ENCODE measurements at regions not wholly inside any gene's neighbourhood (a gene's known extent, or its start where the extent isn't known, plus 50 kb on each side); places are given as distances from the start of the nearest gene placed in this dataset.
A peak's percentile ranks its signal among the peaks of the same experiment; 100 is the strongest.
"Not testable (repeated sequence)": the region's sequence is repeated elsewhere in the genome, so short reads cannot be mapped to it uniquely, and the experiment has no call there.

- H3K27ac Mint-ChIP-seq, result no peak overlapping the region
- no peak overlapping the region for H3K4me3 Mint-ChIP-seq
- ATAC-seq (no peak), DNase-seq (no peak)
- no peaks in the 10 kb centered on the region for H3K36me3 Mint-ChIP-seq (ENCODE audit: low read depth)
- H3K9me3 Mint-ChIP-seq, result no peaks in the 10 kb centered on the region
- peaks cover 5% of the 10 kb centered on the region for H3K4me1 Mint-ChIP-seq
- no peaks in the 10 kb centered on the region for H3K27me3 Mint-ChIP-seq
Measured at GRCh38 chr22:22697377-22698117, 53.1 kb downstream of the GGTLC2 start.

- H3K4me3 Mint-ChIP-seq, result no peak overlapping the region
- no peak for ATAC-seq
Measured at GRCh38 chr22:22698263-22698750, 53.9 kb downstream of the GGTLC2 start.

GRCh38 chr22:22700631-22701030 lies 56.2 kb downstream of the GGTLC2 start:
- Mint-ChIP-seq H3K4me1 (peaks cover 3% of the 10 kb centered on the region), H3K9me3 (no peaks in the 10 kb centered on the region), H3K27ac (no peak overlapping the region), H3K27me3 (no peaks in the 10 kb centered on the region), H3K36me3 (ENCODE audit: low read depth) (no peaks in the 10 kb centered on the region), H3K4me3 (no peak overlapping the region)
- ATAC-seq, result no peak
- DNase-seq, result no peak

More at GRCh38 chr22:22698263-22698750, 53.9 kb downstream of the GGTLC2 start:
- H3K36me3 Mint-ChIP-seq (ENCODE audit: low read depth), result no peaks in the 10 kb centered on the region
- no peaks in the 10 kb centered on the region for H3K9me3 Mint-ChIP-seq
- no peak for DNase-seq
- peaks cover 3% of the 10 kb centered on the region for H3K4me1 Mint-ChIP-seq
- no peaks in the 10 kb centered on the region for H3K27me3 Mint-ChIP-seq
- no peak overlapping the region for H3K27ac Mint-ChIP-seq

- not testable (repeated sequence) for H3K27ac Mint-ChIP-seq; H3K4me1 Mint-ChIP-seq; H3K36me3 Mint-ChIP-seq (ENCODE audit: low read depth); H3K27me3 Mint-ChIP-seq; H3K9me3 Mint-ChIP-seq; ATAC-seq; DNase-seq; H3K4me3 Mint-ChIP-seq
Measured at GRCh38 chr22:22701557-22701956, 57.1 kb downstream of the GGTLC2 start.

- Mint-ChIP-seq H3K36me3 (ENCODE audit: low read depth) (no peaks in the 10 kb centered on the region), H3K4me3 (no peak overlapping the region), H3K27ac (no peak overlapping the region), H3K9me3 (no peaks in the 10 kb centered on the region), H3K27me3 (no peaks in the 10 kb centered on the region), H3K4me1 (peaks cover 3% of the 10 kb centered on the region)
- DNase-seq (peak; percentile 13), ATAC-seq (no peak)
Measured at GRCh38 chr22:22702237-22703202, 58.1 kb downstream of the GGTLC2 start.

- Mint-ChIP-seq H3K27me3 (no peaks in the 10 kb centered on the region), H3K4me3 (no peak overlapping the region), H3K4me1 (peaks cover 3% of the 10 kb centered on the region), H3K9me3 (no peaks in the 10 kb centered on the region), H3K27ac (no peak overlapping the region), H3K36me3 (ENCODE audit: low read depth) (no peaks in the 10 kb centered on the region)
- DNase-seq (no peak), ATAC-seq (no peak)
Measured at GRCh38 chr22:22703203-22703570, 58.8 kb downstream of the GGTLC2 start.

GRCh38 chr22:22703715-22704114 lies 59.3 kb downstream of the GGTLC2 start:
- Mint-ChIP-seq H3K4me1 (no peaks in the 10 kb centered on the region), H3K9me3 (no peaks in the 10 kb centered on the region), H3K4me3 (no peak overlapping the region), H3K27me3 (no peaks in the 10 kb centered on the region), H3K36me3 (ENCODE audit: low read depth) (no peaks in the 10 kb centered on the region), H3K27ac (no peak overlapping the region)
- ATAC-seq (no peak), DNase-seq (no peak)

- Mint-ChIP-seq H3K36me3 (ENCODE audit: low read depth) (no peaks in the 10 kb centered on the region), H3K4me1 (no peaks in the 10 kb centered on the region), H3K9me3 (no peaks in the 10 kb centered on the region), H3K27ac (no peak overlapping the region), H3K4me3 (no peak overlapping the region), H3K27me3 (no peaks in the 10 kb centered on the region)
- no peak for ATAC-seq
- DNase-seq, result no peak
Measured at GRCh38 chr22:22704156-22704946, 59.9 kb downstream of the GGTLC2 start.

GRCh38 chr22:22705328-22706100 lies 61.1 kb downstream of the GGTLC2 start:
- H3K9me3 Mint-ChIP-seq, result no peaks in the 10 kb centered on the region
- H3K27ac Mint-ChIP-seq, result no peak overlapping the region
- DNase-seq (no peak), ATAC-seq (no peak)
- no peaks in the 10 kb centered on the region for H3K36me3 Mint-ChIP-seq (ENCODE audit: low read depth)
- no peaks in the 10 kb centered on the region for H3K27me3 Mint-ChIP-seq
- H3K4me3 Mint-ChIP-seq, result no peak overlapping the region
- no peaks in the 10 kb centered on the region for H3K4me1 Mint-ChIP-seq

- H3K9me3 Mint-ChIP-seq, result no peaks in the 10 kb centered on the region
- no peak overlapping the region for H3K27ac Mint-ChIP-seq
- H3K36me3 Mint-ChIP-seq (ENCODE audit: low read depth), result no peaks in the 10 kb centered on the region
- no peaks in the 10 kb centered on the region for H3K4me1 Mint-ChIP-seq
- ATAC-seq (no peak), DNase-seq (no peak)
- H3K27me3 Mint-ChIP-seq, result no peaks in the 10 kb centered on the region
- no peak overlapping the region for H3K4me3 Mint-ChIP-seq
Measured at GRCh38 chr22:22706253-22706915, 62.0 kb downstream of the GGTLC2 start.

- no peaks in the 10 kb centered on the region for H3K36me3 Mint-ChIP-seq (ENCODE audit: low read depth)
- H3K4me1 Mint-ChIP-seq, result no peaks in the 10 kb centered on the region
- peak; percentile 16 for DNase-seq
- no peaks in the 10 kb centered on the region for H3K27me3 Mint-ChIP-seq
- no peaks in the 10 kb centered on the region for H3K9me3 Mint-ChIP-seq
- H3K4me3 Mint-ChIP-seq, result no peak overlapping the region
- no peak for ATAC-seq
- no peak overlapping the region for H3K27ac Mint-ChIP-seq
Measured at GRCh38 chr22:22709719-22710445, 65.5 kb downstream of the GGTLC2 start.

GRCh38 chr22:22710719-22711531 lies 66.5 kb downstream of the GGTLC2 start:
- Mint-ChIP-seq H3K4me3 (no peak overlapping the region), H3K4me1 (peaks cover 4% of the 10 kb centered on the region), H3K27me3 (no peaks in the 10 kb centered on the region), H3K36me3 (ENCODE audit: low read depth) (no peaks in the 10 kb centered on the region), H3K9me3 (no peaks in the 10 kb centered on the region), H3K27ac (no peak overlapping the region)
- peak; percentile 65 for ATAC-seq
- DNase-seq, result peak; percentile 80

Data from activated naive CD8-positive, alpha-beta T cell treated with anti-CD3 and anti-CD28 coated beads, Interleukin-2, amount 50 U/mL, for 24 hours (primary cell).